Retina (tissue), 1 donor: ENCODE measurements at regions not wholly inside any gene's neighbourhood (a gene's known extent, or its start where the extent isn't known, plus 50 kb on each side); places are given as distances from the start of the nearest gene placed in this dataset.
"Not testable (repeated sequence)": the region's sequence is repeated elsewhere in the genome, so short reads cannot be mapped to it uniquely, and the experiment has no call there.

Source experiments
- DNase-seq: peaks from one replicate; pipeline ENCODE4 v3.0.0-alpha.2; 2016

DNA sequence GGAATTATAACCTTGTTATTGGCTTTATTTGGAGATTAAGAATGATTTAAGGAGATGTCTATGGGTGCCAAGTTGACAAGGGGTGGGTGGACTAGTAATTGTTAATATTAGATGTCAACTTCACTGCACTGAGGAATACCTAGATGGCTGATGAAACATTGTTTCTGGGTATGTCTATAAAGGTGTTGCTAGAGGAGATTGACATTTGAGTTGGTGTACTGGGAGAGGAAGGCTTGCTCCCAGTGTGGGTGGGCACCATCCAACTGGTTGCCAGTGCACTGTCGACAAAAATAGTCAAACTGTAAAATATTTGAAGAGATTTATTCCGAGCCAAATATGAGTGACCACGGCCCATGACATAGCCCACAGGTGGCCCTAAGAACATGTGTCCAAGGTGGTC is 378.8 kb downstream of the NDFIP2 start:
- no peak for DNase-seq

DNA sequence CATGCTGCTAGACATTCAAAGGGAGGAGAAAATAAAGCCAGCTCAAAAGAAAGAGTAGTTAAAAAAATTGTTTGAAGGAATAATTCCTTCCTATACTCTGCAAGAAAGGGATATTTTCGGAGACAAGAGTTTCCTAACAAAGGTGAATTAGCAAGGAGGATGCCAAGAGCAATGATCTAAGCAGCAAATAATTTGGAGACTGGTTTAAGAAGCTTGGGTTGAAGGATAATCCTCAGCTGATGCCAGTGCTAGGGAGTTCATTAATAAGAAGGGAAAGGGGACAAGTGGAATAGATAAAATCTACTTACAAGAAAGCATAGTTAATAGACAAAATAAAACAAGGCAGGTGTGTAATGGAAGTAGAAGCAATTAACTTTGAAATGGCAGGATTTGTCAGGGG is 372.3 kb downstream of the NDFIP2 start:
- DNase-seq = no peak

DNA sequence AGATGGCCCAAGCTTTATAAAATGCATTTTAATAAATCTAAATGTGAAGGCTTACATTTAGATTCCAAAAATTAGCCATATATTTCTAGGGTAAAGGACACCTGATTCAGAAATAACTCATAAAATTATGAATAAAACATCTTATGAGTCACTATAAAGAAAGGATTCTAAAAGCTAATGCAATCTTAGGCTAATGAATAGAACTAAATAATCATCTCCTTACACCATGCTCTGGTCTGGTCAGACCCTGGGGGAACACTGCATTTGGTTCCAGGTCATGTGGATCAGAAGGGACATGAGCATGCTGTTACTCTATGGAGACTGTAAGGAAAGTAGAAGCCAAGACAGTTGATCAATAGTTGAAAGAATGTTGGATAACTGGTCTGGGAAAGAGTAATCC is 370.4 kb downstream of the NDFIP2 start:
- no peak for DNase-seq

DNA sequence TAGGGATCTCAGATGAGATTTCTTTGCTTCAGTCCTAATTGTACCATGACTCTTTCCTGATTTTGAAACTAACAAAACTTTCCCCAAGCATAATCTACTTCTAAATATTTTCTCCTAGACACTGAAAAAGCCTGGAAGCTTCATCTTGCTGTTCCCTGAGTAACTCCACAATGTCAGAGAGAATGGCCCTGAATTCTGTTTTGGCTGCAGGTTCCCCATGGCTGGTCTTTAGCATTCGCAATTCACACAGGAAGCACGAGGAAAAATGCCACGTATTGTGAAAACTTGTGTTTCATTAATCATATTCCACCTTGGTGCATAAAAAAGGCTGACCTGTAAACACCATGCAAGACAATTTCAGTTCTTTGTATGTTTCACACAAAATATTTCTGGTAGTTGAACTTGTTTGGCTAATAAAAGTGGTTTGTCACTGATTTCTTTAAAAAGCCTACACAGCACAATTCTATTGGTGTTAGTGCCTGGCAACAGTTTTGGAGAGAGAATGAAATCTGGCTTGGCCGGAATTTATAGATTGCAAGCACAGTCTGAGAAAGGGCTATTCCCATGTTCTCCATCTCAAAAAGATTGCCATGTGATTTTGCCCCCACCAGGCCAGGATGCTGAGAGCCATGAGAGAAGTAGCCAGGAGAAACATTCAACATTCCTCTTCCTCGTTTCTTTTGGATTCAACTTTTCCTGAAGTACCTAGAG is 367.1 kb downstream of the NDFIP2 start:
- DNase-seq = no peak

DNA sequence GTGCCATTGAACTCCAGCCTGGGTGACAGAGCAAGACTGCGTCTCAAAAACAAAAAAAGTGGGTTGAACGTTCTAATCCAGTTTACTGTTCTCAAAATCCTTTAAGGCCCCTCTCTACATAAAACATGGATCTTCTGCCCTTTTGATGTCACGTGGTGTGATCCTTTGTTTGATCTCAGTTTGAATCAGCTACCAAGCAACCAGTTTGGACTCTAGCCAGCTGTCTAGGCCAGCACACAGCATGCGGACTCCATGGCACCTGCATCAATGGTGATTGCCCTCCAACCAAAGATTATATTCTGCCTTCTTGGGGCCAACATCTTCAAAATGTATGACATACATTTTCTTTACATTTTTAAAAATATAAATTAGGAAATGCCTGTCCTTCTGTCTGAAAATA is 365.4 kb downstream of the NDFIP2 start:
- no peak for DNase-seq

DNA sequence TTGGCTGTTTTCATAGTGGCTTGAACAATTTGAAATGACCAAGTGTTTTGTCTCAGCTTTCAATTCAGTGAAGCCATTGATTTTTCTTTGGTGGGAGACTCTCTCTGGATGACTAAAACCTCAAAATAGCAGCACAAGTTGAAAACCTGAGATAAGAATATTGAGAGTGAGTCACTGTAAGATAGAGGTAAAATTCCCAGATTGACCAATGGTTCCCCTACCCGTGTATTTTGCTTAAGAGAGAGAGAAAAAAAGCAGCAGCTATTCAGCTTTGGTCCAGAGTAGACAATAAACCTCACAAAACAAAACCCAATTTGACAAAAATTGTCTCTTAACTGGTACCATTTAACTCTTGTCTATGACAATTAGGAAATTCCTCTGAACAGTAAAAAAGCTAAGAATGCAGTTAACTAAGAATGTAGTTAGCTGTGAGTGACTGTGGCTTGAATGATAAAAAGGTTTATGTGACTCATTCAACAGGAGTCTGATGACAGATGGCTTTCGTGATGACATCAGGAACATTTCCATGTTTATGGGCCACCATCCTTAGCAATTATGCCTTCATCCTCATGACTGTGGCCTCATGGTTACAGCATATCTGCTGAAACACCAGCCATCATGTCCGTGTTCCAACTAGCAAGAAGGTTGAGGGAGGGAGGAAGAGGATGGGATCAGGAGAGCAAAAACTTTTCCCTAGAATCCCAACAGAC is 356.9 kb downstream of the NDFIP2 start:
- no peak for DNase-seq

DNA sequence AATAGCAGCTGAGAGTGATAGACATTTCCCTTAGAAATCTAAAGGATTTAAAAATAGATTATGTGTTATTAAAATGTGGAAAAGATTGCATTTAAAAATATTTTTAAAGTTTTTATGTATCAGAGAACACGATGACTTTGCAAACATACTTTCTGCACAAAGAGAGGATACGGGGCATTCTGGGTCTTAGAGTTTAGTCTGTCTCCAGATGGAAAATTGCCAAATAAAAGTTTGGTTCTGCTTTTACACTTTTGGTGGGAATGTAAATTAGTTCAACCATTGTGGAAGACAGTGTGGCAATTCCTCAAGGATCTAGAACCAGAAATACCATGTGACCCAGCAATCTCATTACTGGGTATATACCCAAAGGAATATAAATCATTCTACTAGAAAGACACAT is 355.2 kb downstream of the NDFIP2 start:
- not testable (repeated sequence) for DNase-seq

DNA sequence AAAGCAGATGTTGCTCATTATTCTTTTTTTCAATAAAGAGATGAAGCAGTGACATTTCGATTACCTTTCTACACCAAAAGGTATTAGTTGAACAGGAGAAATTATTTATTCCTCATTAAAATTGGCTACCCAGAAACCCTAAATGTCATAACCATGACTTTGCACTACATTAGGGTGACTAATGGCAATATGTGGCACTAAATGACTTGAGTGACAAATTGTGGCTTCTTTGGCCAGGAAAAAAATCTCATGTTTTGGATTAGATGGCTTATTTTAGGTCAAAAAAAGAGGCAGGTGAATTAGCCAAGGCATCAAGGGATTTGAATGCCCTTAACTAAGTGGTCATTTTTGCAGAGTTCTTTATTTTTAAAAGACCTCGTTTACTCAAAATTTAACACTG is 353.9 kb downstream of the NDFIP2 start:
- no peak for DNase-seq

DNA sequence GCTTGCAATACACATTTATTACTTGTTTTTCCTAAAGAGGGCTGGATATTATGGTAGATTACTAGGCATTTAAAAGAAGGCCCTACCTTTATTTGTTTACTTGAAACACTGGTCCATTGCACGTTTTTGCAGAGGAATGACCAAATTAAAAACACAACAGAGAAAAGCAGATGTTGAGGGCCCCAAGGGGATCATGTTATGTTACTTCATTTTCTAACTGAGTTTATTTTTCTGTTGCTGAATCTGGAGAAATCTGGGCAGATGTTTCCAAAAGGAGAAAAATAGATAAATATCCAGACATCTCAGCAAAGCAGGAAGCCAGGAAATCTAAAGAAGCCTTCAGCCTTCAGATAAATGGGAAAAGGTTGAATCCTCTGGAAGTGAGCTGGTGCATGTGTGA is 353.0 kb downstream of the NDFIP2 start:
- no peak for DNase-seq

DNA sequence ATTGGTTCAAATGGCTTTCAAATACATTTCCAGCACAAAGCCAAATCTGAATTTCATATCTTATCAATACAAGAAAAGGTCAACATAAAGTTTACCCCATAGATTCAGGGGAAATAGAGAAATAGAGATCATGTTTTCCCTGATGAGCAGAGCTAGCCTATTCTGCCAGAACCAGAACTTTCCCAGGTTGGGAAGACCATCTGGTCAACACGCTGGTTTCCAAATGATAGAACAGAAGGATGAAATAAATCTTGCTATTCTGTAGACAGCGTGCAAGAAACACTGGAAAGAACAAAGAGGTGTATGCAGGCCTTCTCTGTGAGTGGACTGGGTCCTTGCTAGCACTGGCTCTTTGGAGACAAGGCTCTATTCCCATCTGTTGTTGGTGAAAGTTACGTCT is 350.6 kb downstream of the NDFIP2 start:
- no peak for DNase-seq

DNA sequence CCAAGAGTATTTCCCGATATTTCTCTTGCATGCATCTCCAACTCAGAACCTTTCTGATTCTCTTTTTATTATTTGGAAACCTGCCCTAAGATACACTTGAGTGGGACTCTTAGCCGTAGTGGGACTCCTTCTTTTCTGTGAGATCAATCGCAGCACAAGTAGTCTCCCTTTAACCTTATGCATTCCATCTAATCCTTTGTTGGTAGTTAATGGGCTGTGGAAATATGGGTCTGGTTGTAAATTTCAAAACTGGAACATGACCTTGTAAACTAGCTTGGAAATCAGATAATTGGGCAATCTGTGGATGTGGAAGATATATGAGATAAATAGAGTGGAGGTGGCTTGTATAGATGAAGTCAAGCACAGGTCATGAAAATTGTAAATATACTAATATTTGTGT is 350.0 kb downstream of the NDFIP2 start:
- no peak for DNase-seq

DNA sequence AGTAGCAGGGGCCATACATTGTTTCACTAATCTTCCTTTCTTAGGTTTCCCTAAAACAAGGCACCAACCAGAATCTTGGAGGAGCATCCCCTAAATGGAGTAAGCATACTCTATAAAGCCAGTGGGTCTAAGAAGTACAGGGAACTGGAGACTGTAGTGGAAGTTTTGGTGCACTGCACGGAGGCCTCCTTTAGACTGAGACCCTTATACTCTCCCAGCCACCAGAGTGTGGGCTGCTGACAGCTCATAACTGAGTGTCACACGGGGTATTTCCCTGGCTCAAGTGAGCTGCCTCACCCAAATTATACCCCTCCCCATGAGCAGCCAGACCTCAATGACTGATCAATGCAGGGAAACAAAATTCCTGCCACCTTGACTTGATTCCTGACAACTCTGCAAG is 349.5 kb downstream of the NDFIP2 start:
- DNase-seq = no peak

DNA sequence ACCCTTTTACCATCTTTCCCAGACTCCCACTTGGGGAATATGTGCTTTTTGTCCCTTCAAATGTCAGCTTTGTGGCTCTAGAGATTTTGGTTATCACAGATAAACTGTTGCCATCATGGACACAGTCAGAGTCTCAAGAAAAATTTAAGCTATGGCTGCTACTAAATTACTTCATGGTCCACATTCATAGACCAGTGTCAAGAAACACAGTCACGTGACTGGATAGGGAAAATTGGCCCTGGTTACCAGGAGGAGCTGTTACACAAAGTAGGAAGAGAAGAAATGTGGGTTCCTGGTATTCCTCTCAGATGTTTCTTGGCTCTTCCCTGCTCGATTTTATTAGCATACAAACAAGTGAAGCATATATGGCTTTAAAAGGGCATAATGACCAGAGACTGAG is 348.9 kb downstream of the NDFIP2 start:
- no peak for DNase-seq

DNA sequence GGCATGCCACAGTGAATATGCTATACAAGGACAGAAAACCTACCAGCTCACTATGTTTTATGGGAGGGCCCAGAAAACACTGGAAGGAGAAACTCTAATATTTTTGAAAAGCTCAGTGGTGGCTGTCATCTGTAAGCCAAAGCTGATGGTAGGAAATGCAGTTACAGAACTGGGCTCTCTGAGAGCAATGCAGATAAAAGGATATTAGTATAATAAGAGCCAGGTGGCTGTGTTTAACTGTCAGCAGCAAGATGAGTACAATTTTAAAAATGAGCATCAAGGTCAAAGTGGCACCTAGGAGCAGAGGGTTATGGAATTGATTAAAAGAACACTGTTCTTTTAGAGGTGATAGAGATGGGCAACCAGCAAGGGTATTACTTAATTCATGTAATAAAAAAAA is 345.0 kb downstream of the NDFIP2 start:
- DNase-seq = no peak

DNA sequence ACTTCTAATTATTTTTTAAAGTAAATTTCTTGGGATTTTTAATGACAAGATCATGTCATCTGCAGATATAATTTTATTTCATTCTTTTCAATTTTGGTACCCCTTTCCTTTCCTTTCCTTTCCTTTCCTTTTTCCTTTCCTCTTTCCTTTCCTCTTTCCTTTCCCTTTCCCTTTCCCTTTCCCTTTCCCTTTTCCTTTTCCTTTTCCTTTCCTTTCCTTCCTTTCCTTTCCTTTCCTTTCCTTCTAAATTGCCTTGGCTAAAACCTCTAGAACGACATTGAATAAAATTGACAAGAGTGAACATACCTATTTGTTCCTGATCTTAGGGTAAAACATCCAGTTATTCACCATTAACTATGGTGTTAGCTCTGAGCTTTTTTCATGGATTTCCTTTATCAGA is 334.1 kb downstream of the NDFIP2 start:
- no peak for DNase-seq

DNA sequence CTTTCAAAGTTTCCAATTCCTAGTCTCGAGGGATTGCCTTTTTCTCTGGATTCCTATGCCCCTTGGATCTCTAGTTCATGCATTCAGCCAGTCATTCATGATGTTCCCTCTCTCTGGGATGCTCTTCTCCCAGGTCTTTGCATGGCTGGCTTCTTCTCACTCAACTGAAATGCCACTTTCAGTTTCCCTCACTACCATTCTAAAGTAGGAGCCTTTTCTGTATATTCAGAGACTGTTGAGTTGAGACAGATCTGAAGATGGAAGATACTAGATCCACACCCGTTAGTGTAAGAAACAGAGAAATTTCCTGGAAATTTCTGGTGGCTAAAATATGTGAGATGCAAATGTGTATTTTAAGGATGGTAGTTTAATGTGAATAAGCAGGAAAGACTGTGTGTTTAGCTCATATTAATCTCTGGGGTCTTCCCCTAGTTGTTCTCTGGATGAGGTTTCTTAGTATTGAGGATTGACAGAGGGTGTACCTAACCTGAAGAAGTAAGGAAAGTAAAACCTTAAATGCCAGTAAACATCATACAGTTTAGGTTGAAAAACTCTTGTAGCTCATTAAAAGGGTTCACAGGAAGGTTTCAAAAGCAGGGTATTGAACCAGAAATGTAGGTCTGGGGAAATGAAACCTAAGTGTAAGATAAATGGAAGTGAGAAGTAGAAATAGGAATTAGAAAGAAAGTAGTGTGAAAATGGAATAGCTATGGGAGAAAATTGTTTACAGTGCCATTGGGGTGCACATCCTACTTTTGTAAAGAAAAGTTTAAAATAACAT is 331.3 kb downstream of the NDFIP2 start:
- DNase-seq = no peak

DNA sequence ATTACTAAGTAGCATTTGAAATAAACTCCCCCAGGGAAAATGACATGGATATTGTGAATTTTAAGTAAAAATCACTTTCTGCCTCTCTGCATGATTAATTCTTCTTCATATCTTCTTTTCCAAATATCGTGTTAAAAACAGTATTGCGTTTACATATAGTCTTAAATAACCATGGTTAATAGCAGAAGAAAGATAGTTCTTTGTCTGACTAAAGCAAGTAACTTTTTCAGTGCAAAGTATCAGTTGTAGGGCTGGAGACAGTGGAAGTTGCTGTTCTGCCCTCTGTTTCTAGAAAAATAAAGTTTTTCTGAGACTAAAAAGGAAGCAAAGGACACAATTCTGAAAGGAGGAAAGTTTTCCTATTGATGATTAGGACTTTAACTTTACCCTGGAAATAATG is 330.2 kb downstream of the NDFIP2 start:
- DNase-seq = no peak

DNA sequence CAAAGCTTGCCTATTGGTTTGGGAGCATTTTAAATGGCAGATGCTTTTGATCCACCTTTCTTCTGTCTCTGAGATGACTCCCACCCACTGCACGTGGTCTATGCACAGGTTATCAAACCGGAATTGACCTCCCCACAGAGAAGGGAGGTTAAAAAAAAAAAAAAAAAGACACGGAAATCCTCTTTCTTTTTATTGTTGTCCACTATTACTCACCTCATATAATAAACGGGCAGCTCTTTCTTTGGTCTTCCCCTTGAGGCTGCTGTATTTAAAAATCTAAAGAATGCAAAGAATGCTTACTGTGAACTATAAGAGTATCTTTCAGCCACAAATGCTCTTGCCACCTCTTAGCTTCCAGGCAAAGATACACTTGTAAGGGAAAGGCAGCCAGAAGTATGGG is 329.7 kb downstream of the NDFIP2 start:
- no peak for DNase-seq

DNA sequence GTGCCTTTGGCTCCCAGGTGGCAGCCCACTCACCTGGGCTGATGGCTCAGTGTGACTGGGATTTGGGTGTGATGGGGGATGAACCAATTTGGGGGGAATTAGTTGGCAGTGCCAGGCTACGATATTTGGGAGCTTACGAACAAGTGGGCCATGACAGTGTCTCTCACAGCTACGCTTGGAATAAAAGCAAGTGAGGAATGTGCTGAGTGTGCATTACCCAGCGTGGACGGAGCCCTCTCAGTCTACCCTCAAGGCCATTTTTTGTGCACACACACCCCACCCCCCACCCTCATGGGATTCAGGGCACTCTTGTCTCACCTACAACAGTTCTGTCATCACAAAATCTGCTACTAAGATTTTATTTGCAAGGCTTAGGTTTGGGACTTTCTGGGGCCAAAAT is 329.1 kb downstream of the NDFIP2 start:
- DNase-seq = no peak

DNA sequence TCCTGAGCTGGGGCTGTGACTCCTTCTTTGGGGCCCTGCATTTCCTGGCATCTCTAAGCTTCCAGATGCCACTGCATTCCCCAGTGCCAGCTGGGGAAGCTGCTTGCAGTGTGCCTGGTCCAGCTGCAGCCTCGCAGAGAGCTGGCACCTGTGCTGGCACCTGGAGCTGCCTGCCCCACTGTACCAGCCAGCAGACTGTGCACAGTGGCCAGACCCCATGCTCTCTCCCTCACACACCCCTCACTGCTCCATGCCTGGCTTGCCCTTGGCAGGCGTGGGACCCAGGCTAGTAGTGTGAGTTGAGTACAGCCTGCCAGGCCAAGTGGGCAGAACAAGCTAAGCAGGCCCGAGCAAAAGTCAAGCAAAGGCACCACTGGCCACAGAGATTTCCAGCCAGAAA is 327.5 kb downstream of the NDFIP2 start:
- DNase-seq = no peak

DNA sequence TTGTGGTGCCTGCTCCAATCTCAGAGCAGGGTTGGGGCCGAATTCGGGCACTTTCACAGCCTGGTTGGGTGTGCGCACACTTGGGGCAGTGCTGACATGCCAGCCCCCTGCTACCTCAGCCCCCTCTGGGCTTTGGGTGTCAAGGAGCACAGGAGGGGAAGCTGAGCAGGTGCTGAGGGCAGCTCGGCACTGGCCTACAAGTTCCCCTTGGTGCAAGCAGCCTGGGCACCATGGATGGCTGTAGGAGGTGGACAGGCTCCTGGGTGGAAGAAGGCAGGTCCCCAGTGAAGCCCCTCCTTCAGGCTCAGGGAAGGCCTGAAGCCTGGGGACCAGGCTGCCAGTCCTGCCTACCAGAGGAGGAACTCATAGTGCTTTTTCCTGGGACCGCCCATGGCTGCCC is 326.6 kb downstream of the NDFIP2 start:
- DNase-seq = no peak

DNA sequence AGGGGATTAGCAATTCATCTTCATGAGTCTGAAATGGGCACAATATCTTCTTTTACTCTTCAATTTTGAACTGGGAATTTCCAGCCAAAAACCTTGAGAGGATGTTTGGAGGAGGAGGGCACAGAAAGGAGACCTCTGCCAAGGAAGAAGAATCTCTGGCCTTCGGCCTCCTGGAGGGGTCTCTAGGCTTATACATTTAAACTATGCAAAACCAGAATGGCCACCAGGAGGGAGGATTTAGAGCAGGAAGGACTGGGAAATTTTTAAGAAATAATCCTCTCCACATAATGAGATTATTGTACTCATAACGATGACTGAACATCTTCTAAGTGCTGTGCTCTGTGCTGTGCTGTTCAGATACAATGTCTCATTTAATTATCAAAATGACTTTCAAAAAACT is 325.9 kb downstream of the NDFIP2 start:
- DNase-seq = no peak

DNA sequence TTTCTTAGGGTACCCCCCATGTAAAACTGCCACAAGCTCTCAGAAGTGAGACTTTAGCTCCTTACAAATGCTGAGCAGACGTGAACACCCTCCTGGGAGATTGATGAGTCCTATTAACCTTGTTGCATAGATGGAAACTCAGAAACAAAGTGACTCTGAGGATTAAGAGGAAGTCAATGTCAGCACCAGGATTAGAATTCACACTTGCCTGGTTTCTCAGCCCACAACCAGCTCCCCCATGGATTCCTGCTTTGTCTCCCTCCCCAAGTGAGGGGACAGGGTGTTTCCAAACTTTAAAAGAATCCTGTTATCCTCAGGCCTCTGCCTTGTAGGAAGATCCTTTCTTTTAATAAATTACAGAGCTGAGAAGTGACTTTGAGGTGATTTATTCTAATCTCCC is 324.4 kb downstream of the NDFIP2 start:
- no peak for DNase-seq

DNA sequence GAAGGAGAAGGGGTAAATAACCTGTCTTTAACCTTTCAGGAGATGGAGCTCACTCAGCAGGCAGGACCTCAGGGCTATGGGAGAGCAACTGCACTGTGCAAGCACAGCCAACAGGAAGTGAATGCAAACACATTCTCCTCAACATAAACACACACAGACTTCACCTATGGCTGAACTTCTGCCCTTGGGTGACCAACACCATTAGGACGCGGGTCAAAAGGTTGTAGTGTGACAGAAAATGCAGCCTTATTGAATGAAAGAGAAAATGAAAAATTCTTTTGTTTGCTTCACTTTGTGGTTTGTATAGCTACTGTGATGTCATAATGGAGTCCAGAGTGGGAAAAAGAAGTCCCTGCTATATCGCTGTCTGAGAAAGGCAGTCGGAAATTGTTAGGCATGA is 323.0 kb downstream of the NDFIP2 start:
- DNase-seq = no peak
